ENCODE measurements at regions not wholly inside any gene's neighbourhood (a gene's known extent, or its start where the extent isn't known, plus 50 kb on each side); places are given as distances from the start of the nearest gene placed in this dataset.
A peak's percentile ranks its signal among the peaks of the same experiment; 100 is the strongest.

GRCh38 chr12:124502379-124502778 is 65.0 kb downstream of the NCOR2 start:
- no peak for TF ChIP-seq CTCF (IDR thresholded peaks at IDR 0.05; ENCODE audit: insufficient read depth, low read length)
- H3K4me3 ChIP-seq (ENCODE audit: low read depth, low read length), result no peak overlapping the region
- no peak for DNase-seq (ENCODE audit: low read depth)

- DNase-seq (ENCODE audit: low read depth), result no peak
- H3K4me3 ChIP-seq (ENCODE audit: low read depth, low read length), result no peak overlapping the region
- TF ChIP-seq CTCF (IDR thresholded peaks at IDR 0.05; ENCODE audit: insufficient read depth, low read length), result no peak
These were observed 65.6 kb downstream of the NCOR2 start for GRCh38 chr12:124501827-124502226.

GRCh38 chr12:124501112-124501561 is 66.3 kb downstream of the NCOR2 start:
- no peak overlapping the region for H3K4me3 ChIP-seq (ENCODE audit: low read depth, low read length)
- no peak for DNase-seq (ENCODE audit: low read depth)
- no peak for TF ChIP-seq CTCF (IDR thresholded peaks at IDR 0.05; ENCODE audit: insufficient read depth, low read length)

- H3K4me3 ChIP-seq (ENCODE audit: low read depth, low read length), result no peak overlapping the region
- no peak for TF ChIP-seq CTCF (IDR thresholded peaks at IDR 0.05; ENCODE audit: insufficient read depth, low read length)
- DNase-seq (ENCODE audit: low read depth), result no peak
These were observed 67.5 kb downstream of the NCOR2 start for GRCh38 chr12:124499898-124500244.

GRCh38 chr12:124499190-124499753 is 68.1 kb downstream of the NCOR2 start:
- TF ChIP-seq CTCF (IDR thresholded peaks at IDR 0.05; ENCODE audit: insufficient read depth, low read length), result no peak
- DNase-seq (ENCODE audit: low read depth), result no peak
- no peak overlapping the region for H3K4me3 ChIP-seq (ENCODE audit: low read depth, low read length)

GRCh38 chr12:124498275-124499189 is 68.9 kb downstream of the NCOR2 start:
- peak; percentile 96 for DNase-seq (ENCODE audit: low read depth)
- no peak for TF ChIP-seq CTCF (IDR thresholded peaks at IDR 0.05; ENCODE audit: insufficient read depth, low read length)
- no peak overlapping the region for H3K4me3 ChIP-seq (ENCODE audit: low read depth, low read length)
